MM.1S (cell line): ENCODE measurements at regions not wholly inside any gene's neighbourhood (a gene's known extent, or its start where the extent isn't known, plus 50 kb on each side); places are given as distances from the start of the nearest gene placed in this dataset.

Source experiments
- EZH2 ChIP-seq: fragments of 300-600 bp; sonication (generic); optimal IDR thresholded peaks from 2 replicates; pipeline ENCODE3; 2017; ENCODE audit warnings: low read depth, mild to moderate bottlenecking, antibody characterized with exemption, low read length, mixed read lengths
- EZH2phosphoT487 ChIP-seq: fragments of 300-600 bp; sonication (generic); IDR thresholded peaks from 2 replicates; pipeline ENCODE4 v1.6.1; 2018; ENCODE audit warnings: antibody characterized with exemption, low read length
- TF ChIP-seq, protein P1 (sequence below): fragments of 300-600 bp; sonication (generic); IDR thresholded peaks from 2 replicates; pipeline ENCODE4 v1.5.1; 2016; ENCODE audit warnings: antibody characterized with exemption, low read length, mixed read lengths

DNA sequence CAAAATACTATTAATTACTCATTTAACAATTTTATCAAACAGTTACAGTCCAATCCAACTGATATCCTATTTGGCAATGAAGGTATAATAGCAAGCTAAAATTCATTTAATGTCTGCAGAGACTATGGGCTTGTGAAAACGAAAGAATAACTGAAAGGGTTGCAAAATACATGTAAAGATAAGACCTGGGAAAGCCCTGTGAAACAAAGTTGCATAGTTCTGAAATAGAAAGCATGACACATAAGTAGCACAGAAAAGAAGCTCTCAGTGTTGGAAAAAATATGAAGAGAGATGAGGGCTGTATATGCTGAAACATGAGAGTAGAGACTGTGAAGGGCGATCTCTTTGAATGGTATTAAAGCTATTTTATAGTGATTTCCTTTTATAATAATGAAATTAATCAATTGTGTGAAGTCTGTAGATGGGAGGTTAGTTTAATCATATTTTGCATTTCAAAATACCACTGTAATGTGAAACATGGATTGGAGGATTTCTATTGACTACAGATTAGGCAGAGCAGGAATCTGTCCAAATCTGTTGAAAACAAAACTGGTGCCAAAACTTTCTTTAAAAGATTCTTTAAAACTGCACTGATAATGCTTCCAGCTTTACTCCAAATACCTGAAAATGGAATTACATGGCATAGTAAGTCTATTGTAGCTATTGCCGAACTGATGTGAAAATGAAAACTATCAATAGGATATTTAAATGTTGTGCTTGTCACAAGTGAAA, 1518.9 kb upstream of the B3GALT2 start:
- TF ChIP-seq, protein P1, sequence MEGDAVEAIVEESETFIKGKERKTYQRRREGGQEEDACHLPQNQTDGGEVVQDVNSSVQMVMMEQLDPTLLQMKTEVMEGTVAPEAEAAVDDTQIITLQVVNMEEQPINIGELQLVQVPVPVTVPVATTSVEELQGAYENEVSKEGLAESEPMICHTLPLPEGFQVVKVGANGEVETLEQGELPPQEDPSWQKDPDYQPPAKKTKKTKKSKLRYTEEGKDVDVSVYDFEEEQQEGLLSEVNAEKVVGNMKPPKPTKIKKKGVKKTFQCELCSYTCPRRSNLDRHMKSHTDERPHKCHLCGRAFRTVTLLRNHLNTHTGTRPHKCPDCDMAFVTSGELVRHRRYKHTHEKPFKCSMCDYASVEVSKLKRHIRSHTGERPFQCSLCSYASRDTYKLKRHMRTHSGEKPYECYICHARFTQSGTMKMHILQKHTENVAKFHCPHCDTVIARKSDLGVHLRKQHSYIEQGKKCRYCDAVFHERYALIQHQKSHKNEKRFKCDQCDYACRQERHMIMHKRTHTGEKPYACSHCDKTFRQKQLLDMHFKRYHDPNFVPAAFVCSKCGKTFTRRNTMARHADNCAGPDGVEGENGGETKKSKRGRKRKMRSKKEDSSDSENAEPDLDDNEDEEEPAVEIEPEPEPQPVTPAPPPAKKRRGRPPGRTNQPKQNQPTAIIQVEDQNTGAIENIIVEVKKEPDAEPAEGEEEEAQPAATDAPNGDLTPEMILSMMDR: no peak
- TF ChIP-seq EZH2: no peak
- TF ChIP-seq EZH2phosphoT487: no peak
